Adrenal gland (tissue), 5 donors: ENCODE measurements at regions not wholly inside any gene's neighbourhood (a gene's known extent, or its start where the extent isn't known, plus 50 kb on each side); places are given as distances from the start of the nearest gene placed in this dataset.

ENCODE experiments used
- POLR2A ChIP-seq, 2 donors: fragments of 450-650 bp; IDR thresholded peaks; one replicate each; pipeline ENCODE4 v1.6.1; 2017; ENCODE audit warnings: antibody characterized with exemption in 2 of 2, mild to moderate bottlenecking in 2 of 2, moderate library complexity in 1 of 2
- TF ChIP-seq, protein P1 (sequence below), 6 experiments: fragments of 450-650 bp in 4 of 6; fragments of 200-600 bp in 2 of 6; sonication (generic) in 1 of 6; IDR thresholded peaks; 1 replicate in 5 of 6; 2 replicates in 1 of 6; pipeline versions ENCODE4 v1.5.1 to v1.8.0; 2016 to 2021; ENCODE audit warnings: antibody characterized with exemption in 6 of 6, mild to moderate bottlenecking in 2 of 6, moderate library complexity in 1 of 6
- donor health status: DM: no; HTN: no; CAD: no.

DNA sequence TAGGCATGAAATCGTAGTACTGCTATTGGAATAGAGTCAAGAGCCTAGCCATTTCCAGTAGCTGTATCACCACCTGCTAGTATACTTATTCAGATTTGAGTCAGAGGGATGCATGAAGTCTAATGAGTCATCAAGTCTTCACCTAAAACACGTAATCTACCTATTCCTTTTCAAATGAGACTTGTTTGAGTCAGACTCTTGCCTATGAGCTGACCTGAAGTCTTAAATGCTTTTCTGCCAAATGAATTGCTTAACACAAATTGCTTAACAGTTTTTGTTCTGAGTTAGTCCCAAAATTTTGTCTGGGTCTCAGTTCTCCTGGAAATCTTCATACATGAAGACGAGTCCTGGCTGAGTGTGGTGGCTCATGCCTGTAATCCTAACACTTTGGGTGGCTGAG is 165.2 kb downstream of the GNAT3 start:
- TF ChIP-seq, protein P1, sequence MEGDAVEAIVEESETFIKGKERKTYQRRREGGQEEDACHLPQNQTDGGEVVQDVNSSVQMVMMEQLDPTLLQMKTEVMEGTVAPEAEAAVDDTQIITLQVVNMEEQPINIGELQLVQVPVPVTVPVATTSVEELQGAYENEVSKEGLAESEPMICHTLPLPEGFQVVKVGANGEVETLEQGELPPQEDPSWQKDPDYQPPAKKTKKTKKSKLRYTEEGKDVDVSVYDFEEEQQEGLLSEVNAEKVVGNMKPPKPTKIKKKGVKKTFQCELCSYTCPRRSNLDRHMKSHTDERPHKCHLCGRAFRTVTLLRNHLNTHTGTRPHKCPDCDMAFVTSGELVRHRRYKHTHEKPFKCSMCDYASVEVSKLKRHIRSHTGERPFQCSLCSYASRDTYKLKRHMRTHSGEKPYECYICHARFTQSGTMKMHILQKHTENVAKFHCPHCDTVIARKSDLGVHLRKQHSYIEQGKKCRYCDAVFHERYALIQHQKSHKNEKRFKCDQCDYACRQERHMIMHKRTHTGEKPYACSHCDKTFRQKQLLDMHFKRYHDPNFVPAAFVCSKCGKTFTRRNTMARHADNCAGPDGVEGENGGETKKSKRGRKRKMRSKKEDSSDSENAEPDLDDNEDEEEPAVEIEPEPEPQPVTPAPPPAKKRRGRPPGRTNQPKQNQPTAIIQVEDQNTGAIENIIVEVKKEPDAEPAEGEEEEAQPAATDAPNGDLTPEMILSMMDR (IDR thresholded peaks at IDR 0.05): no peak
- TF ChIP-seq POLR2A (IDR thresholded peaks at IDR 0.05): no peak
